Fibroblast of lung (primary cell): ENCODE measurements at regions not wholly inside any gene's neighbourhood (a gene's known extent, or its start where the extent isn't known, plus 50 kb on each side); places are given as distances from the start of the nearest gene placed in this dataset.

Experiments used
- DNase-seq, 2 donors: peaks; one replicate each; pipeline versions ENCODE4 v3.0.0 to v3.0.0-alpha.2; 2010; ENCODE audit warnings: low read depth in 2 of 2
- H2AFZ ChIP-seq: 2 replicates; pipeline ENCODE4 v1.5.1; 2012; ENCODE audit warnings: low read length, control low read depth, inconsistent platforms
- H3K27ac ChIP-seq: 2 replicates; pipeline ENCODE4 v1.5.1; 2011; ENCODE audit warnings: low read length, control low read depth; ENCODE audit not compliant: insufficient read depth
- H3K27me3 ChIP-seq: 2 replicates; pipeline ENCODE4 v1.5.1; 2011; ENCODE audit warnings: mild to moderate bottlenecking, low read length; ENCODE audit not compliant: control insufficient read depth, insufficient read depth
- H3K36me3 ChIP-seq: 2 replicates; pipeline ENCODE4 v1.5.1; 2011; ENCODE audit warnings: low read length; ENCODE audit not compliant: control insufficient read depth, insufficient read depth
- H3K4me1 ChIP-seq: 2 replicates; pipeline ENCODE4 v1.5.1; 2011; ENCODE audit warnings: low read length; ENCODE audit not compliant: control insufficient read depth, insufficient read depth; ENCODE audit errors: extremely low read depth
- H3K4me2 ChIP-seq: 2 replicates; pipeline ENCODE4 v1.5.1; 2011; ENCODE audit warnings: low read length, control low read depth; ENCODE audit not compliant: insufficient read depth; ENCODE audit errors: extremely low read depth
- H3K4me3 ChIP-seq, 4 experiments: fragments of 200-600 bp in 1 of 4; sonication (generic) in 1 of 4; replicated peaks in 1 of 4; 2 replicates each; pipeline ENCODE4 v1.5.1; 2011 to 2016; ENCODE audit warnings: low read length in 4 of 4, low read depth in 3 of 4, mild to moderate bottlenecking in 3 of 4, control low read depth in 2 of 4, inconsistent platforms in 1 of 4, mixed read lengths in 1 of 4; ENCODE audit not compliant: insufficient read depth in 1 of 4; ENCODE audit errors: control extremely low read depth in 1 of 4
- H3K79me2 ChIP-seq: 2 replicates; pipeline ENCODE4 v1.5.1; 2012; ENCODE audit warnings: mild to moderate bottlenecking, low read length, inconsistent platforms; ENCODE audit not compliant: control insufficient read depth, insufficient read depth
- H3K9ac ChIP-seq: 2 replicates; pipeline ENCODE4 v1.5.1; 2011; ENCODE audit warnings: mild to moderate bottlenecking, low read length, control low read depth; ENCODE audit not compliant: insufficient read depth
- H3K9me3 ChIP-seq: 2 replicates; pipeline ENCODE4 v1.5.1; 2012; ENCODE audit warnings: low read depth, low read length; ENCODE audit not compliant: control insufficient read depth, insufficient read depth
- H4K20me1 ChIP-seq: 2 replicates; pipeline ENCODE4 v1.5.1; 2011; ENCODE audit warnings: low read length; ENCODE audit not compliant: control insufficient read depth, insufficient read depth; ENCODE audit errors: extremely low read depth
- CTCF ChIP-seq, 2 donors: IDR thresholded peaks in 1 of 2; conservative IDR thresholded peaks in 1 of 2; 1 replicate in 1 of 2; 2 replicates in 1 of 2; pipeline ENCODE4 v1.5.1; 2011 to 2012; ENCODE audit warnings: low read length in 2 of 2, control low read depth in 1 of 2, inconsistent platforms in 1 of 2, low read depth in 1 of 2, mild to moderate bottlenecking in 1 of 2
- EZH2 ChIP-seq: IDR thresholded peaks from 2 replicates; pipeline ENCODE4 v1.5.1; 2012; ENCODE audit warnings: low read length, control low read depth, mild to moderate bottlenecking; ENCODE audit errors: missing control alignments

GRCh38 chr4:110916505-110916904, 293.6 kb upstream of the PITX2 start:
- Histone ChIP-seq H3K9me3 (no peaks in the 10 kb centered on the region), H3K79me2 (no peaks in the 10 kb centered on the region), H3K27ac (no peak overlapping the region), H3K27me3 (no peaks in the 10 kb centered on the region), H3K9ac (no peak overlapping the region), H3K4me1 (no peaks in the 10 kb centered on the region), H3K4me3 (no peak overlapping the region), H3K4me2 (no peak overlapping the region), H2AFZ (no peak overlapping the region), H3K36me3 (no peaks in the 10 kb centered on the region), H4K20me1 (no peaks in the 10 kb centered on the region)
- DNase-seq = no peak
- TF ChIP-seq EZH2 = no peak
- no peak for TF ChIP-seq CTCF (conservative IDR thresholded peaks at IDR 0.05 in 1 of 2, IDR thresholded peaks at IDR 0.05 in 1 of 2; ENCODE audit: low read depth in 1 of 2, low read length in 2 of 2)

DNA sequence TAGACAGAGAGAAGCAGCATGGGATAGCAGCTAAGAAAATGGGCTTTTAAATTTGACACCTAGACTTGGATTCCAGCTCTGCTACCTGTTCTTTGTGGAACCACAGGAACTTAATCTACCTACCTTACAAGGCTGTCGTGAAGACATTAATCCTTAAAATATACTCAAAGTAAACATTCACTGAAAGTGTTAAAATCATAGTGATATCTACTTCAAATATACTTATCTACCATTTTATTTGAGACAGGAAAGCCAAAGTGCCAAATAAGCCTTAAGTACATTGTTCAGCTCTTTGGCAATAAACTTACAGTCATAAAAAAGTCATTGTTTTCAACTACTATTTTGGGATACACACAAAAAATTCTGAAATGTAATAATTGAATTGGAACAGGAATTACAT, 295.0 kb upstream of the PITX2 start:
- H3K4me1 ChIP-seq = no peaks in the 10 kb centered on the region
- H3K27me3 ChIP-seq = no peaks in the 10 kb centered on the region
- H3K4me3 ChIP-seq = no peak overlapping the region
- no peak overlapping the region for H3K9ac ChIP-seq
- no peak overlapping the region for H2AFZ ChIP-seq
- H3K36me3 ChIP-seq = no peaks in the 10 kb centered on the region
- no peaks in the 10 kb centered on the region for H3K79me2 ChIP-seq
- H3K27ac ChIP-seq = no peak overlapping the region
- no peaks in the 10 kb centered on the region for H3K9me3 ChIP-seq
- TF ChIP-seq CTCF (conservative IDR thresholded peaks at IDR 0.05 in 1 of 2, IDR thresholded peaks at IDR 0.05 in 1 of 2; ENCODE audit: low read depth in 1 of 2, low read length in 2 of 2) = no peak
- no peak for TF ChIP-seq EZH2
- no peak for DNase-seq
- H3K4me2 ChIP-seq = no peak overlapping the region
- no peaks in the 10 kb centered on the region for H4K20me1 ChIP-seq

- Histone ChIP-seq H3K9me3 (no peaks in the 10 kb centered on the region), H3K9ac (no peak overlapping the region), H2AFZ (no peak overlapping the region), H3K36me3 (no peaks in the 10 kb centered on the region), H3K4me3 (no peak overlapping the region), H3K27me3 (no peaks in the 10 kb centered on the region), H3K79me2 (no peaks in the 10 kb centered on the region), H3K4me2 (no peak overlapping the region), H3K27ac (no peak overlapping the region), H3K4me1 (no peaks in the 10 kb centered on the region), H4K20me1 (no peaks in the 10 kb centered on the region)
- TF ChIP-seq CTCF (conservative IDR thresholded peaks at IDR 0.05 in 1 of 2, IDR thresholded peaks at IDR 0.05 in 1 of 2; ENCODE audit: low read depth in 1 of 2, low read length in 2 of 2) (no peak), EZH2 (no peak)
- DNase-seq = no peak
Measured at GRCh38 chr4:110920990-110921389, 298.1 kb upstream of the PITX2 start.
